Occipital lobe (tissue), 1 donor: ENCODE measurements at regions not wholly inside any gene's neighbourhood (a gene's known extent, or its start where the extent isn't known, plus 50 kb on each side); places are given as distances from the start of the nearest gene placed in this dataset.

Experiments used
- DNase-seq: peaks from one replicate; lab custom pipeline; 2025; lab: John Stamatoyannopoulos, UW

DNA sequence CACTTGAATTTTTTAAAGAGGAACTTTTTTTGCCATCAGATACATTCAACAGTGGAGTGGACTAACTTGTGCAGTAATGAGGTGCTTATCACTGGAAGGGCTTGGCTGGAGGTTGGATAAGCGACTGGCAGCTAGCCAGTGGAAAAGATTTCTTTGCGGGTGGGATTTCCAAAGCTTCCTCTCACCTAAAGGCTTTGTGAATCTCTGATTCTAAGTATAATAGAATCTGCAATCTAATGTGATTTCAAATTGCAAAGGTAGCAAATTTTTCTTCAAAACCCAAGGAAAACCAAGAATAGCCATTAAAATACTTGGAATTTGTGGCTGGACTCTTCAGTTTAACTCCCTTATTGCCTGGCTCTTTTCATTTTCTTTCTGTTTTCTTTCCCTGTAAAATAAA, 460.4 kb upstream of the MARCKS start:
- DNase-seq, result no peak

- no peak for DNase-seq
Measured at GRCh38 chr6:113397236-113397635, 459.9 kb upstream of the MARCKS start.

DNA sequence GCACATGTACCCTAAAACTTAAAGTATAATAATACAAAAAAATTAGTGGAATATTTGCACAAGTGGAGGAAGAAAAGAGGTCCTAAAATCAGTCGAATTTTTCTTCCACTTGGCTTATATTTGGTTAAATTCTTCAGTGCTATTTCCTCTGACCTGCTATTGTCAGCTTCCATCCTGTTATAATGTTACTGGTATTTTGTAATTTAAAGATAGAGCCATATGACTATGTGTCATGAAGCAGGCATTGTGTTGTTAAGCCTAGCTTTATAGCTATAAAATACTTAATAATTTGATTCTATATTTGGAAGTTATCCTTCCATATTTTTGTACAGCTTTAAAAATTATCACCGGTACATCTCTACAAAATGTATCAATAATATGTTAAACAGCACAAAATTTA, 455.9 kb upstream of the MARCKS start:
- no peak for DNase-seq

- no peak for DNase-seq
Measured at GRCh38 chr6:113402544-113402943, 454.6 kb upstream of the MARCKS start.

GRCh38 chr6:113403966-113404595, 453.1 kb upstream of the MARCKS start:
- no peak for DNase-seq

DNA sequence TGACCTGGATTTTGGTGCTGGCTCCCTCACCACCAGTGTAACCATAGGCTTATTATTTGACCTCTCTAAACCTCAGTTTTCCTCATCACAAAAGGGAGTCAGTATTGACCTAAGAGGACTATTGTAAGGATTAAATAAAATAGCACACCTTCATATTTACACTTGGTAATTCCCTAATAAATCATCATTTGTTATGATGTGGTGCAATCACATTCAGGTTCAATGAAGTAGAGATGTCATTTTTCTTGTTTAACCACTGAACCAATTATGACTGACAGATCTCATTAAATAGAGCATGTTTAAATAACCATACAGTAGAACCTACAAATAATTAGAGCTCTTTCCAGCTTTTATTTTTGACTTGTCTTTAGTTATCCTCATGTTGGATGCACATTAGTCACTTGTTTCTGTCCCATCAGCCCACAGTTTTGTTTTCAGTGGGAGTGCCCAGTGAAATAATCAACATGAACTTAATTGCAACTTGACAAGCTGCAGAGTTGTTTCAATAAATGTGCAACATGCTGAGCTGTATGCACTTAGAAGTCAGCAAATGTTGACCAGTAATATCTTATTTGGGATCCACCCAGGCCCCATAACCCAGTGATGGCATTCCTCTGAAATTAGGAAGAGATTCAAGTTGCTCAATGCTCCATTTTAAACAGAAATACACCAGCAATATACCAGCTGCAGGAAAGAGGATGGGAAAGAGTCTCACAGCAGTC, 451.7 kb upstream of the MARCKS start:
- DNase-seq, result no peak

- DNase-seq, result no peak
Measured at GRCh38 chr6:113406048-113406695, 451.0 kb upstream of the MARCKS start.

DNA sequence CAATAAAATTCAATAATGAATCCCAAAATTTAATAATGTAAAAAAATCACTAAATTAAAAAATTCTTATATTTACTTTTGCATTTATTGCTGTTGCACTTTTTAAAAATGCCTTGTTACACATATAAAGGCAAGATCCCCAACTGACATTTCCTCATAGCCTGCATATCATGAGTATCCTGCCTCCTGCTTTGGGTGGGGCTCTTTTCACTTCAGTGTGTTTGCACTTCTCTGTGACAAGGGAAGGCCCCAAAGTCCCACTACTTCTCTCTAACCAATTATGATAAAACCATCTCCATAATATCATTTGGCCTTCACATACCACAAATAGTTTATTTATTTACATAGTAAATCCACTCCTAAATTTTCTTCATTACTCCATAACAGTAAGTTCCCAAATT, 446.1 kb upstream of the MARCKS start:
- no peak for DNase-seq

- DNase-seq, result no peak
Measured at GRCh38 chr6:113412589-113413357, 444.4 kb upstream of the MARCKS start.

DNA sequence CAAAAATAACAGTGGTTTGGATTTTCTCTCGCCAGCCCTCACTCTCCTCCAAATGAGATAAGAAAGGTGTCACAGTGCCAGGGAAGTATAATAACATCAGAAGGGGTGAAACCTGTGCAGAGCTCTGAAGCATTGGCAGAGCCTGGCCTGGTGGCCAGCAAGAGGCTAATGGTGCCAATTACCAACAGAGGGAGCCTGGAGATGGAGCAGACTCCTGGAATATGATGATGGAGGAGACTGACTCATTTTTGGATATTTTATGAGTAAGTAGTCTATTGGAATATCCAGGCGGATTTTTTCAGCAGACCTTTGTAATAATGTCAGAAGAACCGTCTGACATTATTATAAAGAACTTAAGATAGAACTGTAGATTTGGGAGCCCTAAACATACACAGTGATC, 442.6 kb upstream of the MARCKS start:
- no peak for DNase-seq

GRCh38 chr6:113416170-113416569, 441.0 kb upstream of the MARCKS start:
- DNase-seq, result no peak

DNA sequence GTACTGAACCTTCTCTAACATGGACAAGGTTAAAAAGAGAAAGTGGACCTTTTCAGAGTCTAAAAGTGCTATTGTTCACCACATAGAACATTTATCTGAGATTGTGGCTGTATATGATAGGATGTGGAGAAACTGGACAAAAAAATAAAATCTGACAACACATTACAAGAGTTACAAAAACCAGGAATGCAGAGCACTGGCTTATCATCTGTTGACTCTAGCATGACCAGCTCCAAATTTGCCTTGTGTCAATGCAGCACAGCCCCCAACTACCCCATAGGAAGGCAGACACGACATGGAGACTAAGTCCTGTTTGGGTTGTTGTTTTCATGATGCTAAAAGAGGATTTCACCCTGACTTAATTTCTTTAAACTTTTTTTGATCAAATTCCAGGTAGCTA, 436.9 kb upstream of the MARCKS start:
- DNase-seq, result no peak

DNA sequence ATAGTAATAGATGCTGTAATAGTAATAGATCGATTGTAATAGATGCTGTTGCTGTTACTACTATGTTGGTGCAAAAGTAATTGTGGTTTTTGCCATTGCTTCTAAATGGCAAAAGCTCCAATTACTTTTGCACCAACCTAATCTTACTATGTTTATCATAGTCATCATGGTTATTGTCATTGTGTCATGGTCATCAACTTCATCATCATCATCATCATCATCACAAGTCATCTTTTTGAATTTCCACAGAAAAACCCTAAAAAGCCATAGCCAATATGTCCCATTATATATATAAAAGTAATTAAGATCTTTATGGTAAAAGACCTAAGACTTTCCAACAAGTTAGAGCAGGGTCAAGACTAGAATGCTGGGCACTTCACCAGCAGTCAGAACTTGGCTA, 435.1 kb upstream of the MARCKS start:
- no peak for DNase-seq

DNA sequence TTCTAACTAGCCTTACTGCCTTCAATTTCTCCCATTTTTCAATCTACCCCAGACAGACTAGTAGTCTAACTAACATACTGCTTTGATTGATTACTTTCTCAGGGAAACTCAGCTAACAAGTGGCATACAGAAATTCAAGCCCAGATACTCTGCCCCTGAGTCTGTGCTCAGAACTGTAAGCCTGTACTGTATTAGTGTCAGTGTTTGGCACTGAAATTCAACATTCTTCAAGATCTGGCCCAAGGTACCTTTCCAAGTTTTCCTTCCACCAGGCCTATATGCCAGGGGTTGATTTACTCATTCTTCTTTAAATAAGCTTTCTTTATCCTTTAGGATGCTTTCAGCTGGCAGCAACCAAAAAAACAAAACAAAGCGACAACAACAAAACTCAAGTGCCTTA, 433.2 kb upstream of the MARCKS start:
- DNase-seq, result no peak

DNA sequence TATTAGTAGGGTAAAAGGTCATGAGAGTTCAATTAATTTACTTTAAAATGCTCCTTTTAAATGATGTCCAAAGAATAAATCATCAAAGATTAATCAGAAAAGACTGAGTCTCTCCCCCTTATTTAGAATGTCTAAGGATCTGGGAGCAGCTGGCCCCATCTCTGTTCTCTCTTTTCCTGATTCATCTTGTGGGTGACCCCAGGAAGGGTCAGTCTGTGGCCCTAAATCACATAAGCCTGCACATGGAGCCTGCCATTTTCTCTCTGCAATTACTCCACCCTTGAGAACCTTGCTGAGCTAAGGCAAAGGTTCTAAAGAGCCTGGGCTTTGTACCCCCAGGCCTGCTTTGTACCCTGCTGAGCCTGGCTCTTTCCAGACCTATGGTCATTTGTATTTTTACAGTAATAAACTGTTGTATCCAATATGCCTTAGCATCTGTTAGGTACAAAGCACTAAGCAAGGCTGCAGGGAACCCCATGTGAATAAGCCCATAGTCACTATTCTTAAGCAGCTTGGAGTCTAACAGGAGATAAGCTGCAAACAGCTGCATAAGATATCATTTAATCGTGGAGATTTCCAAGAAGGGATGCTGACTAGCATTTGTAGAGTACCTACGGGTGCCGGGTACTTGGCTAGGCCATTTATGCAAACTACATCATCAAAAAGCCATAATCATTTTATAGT, 431.0 kb upstream of the MARCKS start:
- no peak for DNase-seq

GRCh38 chr6:113427617-113428016, 429.5 kb upstream of the MARCKS start:
- DNase-seq, result no peak

GRCh38 chr6:113428702-113429101, 428.4 kb upstream of the MARCKS start:
- no peak for DNase-seq

- no peak for DNase-seq
Measured at GRCh38 chr6:113432521-113433334, 424.4 kb upstream of the MARCKS start.

DNA sequence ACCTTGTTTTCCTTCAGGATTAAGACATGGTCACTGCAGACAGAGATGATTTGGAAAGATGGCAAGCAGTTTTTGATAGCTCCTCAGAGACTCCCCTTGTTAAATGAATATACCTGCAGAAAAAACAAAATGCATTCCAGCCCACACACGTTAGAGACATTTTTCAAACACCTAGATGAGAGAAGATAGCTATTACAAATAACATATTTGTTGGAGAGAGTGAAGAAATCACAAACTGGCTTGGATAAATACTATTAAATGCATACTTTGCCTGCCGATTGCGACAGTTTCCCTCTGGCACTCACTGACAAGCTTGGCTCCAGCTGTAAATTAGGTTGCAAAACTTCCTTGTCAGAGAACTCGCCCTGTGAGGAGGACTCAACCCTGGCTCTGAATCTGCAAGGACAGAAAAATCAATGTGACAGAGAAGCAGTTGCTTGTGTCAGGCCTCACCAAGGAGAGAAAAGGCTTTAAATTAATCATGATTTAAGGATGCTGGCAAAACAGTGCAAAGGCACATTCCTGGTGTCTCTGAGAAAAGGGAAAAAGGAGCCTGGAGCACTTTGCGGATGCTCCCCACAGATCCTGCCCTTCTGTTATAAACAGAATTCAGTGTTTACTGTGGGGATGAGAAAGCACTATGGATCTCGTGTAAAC, 423.7 kb upstream of the MARCKS start:
- no peak for DNase-seq

DNA sequence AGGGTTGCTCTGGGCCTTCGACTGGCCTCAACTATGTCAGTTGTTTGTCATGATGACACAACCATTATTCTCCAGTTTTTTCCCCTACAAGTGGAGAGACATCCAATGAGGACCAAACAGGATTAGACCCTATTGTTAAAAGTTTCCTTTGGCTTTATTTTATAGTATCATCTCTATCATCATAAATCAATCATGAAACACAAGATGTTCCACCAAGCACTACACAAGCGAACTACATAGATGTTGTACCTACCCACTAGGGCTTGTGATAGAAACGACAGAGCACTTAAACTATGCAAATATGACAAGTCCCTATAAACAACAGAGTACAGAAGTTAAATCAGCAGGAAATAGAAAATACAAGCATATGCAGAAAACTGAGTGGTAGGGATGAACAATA, 422.5 kb upstream of the MARCKS start:
- no peak for DNase-seq
